NT2/D1 (cell line): ENCODE measurements at regions not wholly inside any gene's neighbourhood (a gene's known extent, or its start where the extent isn't known, plus 50 kb on each side); places are given as distances from the start of the nearest gene placed in this dataset.
A peak's percentile ranks its signal among the peaks of the same experiment; 100 is the strongest.

Source experiments
- DNase-seq: peaks from one replicate; pipeline ENCODE4 v3.0.0-alpha.2; 2011; ENCODE audit warnings: low read depth, low spot score
- H3K27me3 ChIP-seq: 2 replicates; pipeline ENCODE4 v1.6.0; 2011; ENCODE audit warnings: mild to moderate bottlenecking; ENCODE audit not compliant: insufficient read length, insufficient read depth
- H3K36me3 ChIP-seq: 2 replicates; pipeline ENCODE4 v1.6.1; 2011; ENCODE audit warnings: mild to moderate bottlenecking, low read length, mixed read lengths; ENCODE audit not compliant: insufficient read depth, insufficient read length
- H3K4me1 ChIP-seq: 2 replicates; pipeline ENCODE4 v1.5.1; 2011; ENCODE audit not compliant: insufficient read depth, insufficient read length
- H3K4me3 ChIP-seq: 2 replicates; pipeline ENCODE4 v1.5.1; 2011; ENCODE audit warnings: low read depth; ENCODE audit not compliant: insufficient read length
- H3K9ac ChIP-seq: 2 replicates; pipeline ENCODE4 v1.6.0; 2011; ENCODE audit warnings: low read depth; ENCODE audit not compliant: insufficient read length
- H3K9me3 ChIP-seq: 2 replicates; pipeline ENCODE4 v1.5.1; 2011; ENCODE audit warnings: mild to moderate bottlenecking, low read length; ENCODE audit not compliant: insufficient read depth
- SUZ12 ChIP-seq: IDR thresholded peaks from 2 replicates; pipeline ENCODE4 v1.6.1; 2011; ENCODE audit not compliant: insufficient read length, insufficient read depth; ENCODE audit errors: extremely low read depth
- YY1 ChIP-seq: IDR thresholded peaks from 2 replicates; pipeline ENCODE4 v1.6.1; 2011; ENCODE audit not compliant: insufficient read length, insufficient read depth
- ZNF274 ChIP-seq: IDR thresholded peaks from 2 replicates; pipeline ENCODE4 v1.6.1; 2011; ENCODE audit warnings: mild to moderate bottlenecking, low read depth, low read length

- Histone ChIP-seq H3K4me3 (no peak overlapping the region), H3K4me1 (no peaks in the 10 kb centered on the region), H3K9ac (no peak overlapping the region), H3K9me3 (no peaks in the 10 kb centered on the region), H3K27me3 (no peaks in the 10 kb centered on the region), H3K36me3 (no peaks in the 10 kb centered on the region)
- no peak for TF ChIP-seq YY1
- DNase-seq = no peak
Observed at GRCh38 chr13:108419768-108420167, 150.2 kb downstream of the TNFSF13B start.

GRCh38 chr13:108425056-108425455 lies 155.5 kb downstream of the TNFSF13B start:
- TF ChIP-seq SUZ12 (no peak), YY1 (no peak), ZNF274 (no peak)
- H3K27me3 ChIP-seq = peaks cover 11% of the 10 kb centered on the region
- H3K4me1 ChIP-seq = no peaks in the 10 kb centered on the region
- H3K4me3 ChIP-seq = no peak overlapping the region
- no peak overlapping the region for H3K9ac ChIP-seq
- no peaks in the 10 kb centered on the region for H3K36me3 ChIP-seq
- DNase-seq = no peak
- H3K9me3 ChIP-seq = no peaks in the 10 kb centered on the region

GRCh38 chr13:108426893-108427292 lies 157.4 kb downstream of the TNFSF13B start:
- DNase-seq = peak; percentile 3
- no peak for TF ChIP-seq YY1
- TF ChIP-seq ZNF274 = no peak
- no peak for TF ChIP-seq SUZ12

GRCh38 chr13:108427355-108427754 lies 157.8 kb downstream of the TNFSF13B start:
- H3K9ac ChIP-seq = no peak overlapping the region
- H3K36me3 ChIP-seq = no peaks in the 10 kb centered on the region
- H3K4me1 ChIP-seq = no peaks in the 10 kb centered on the region
- H3K4me3 ChIP-seq = no peak overlapping the region
- peaks cover 11% of the 10 kb centered on the region for H3K27me3 ChIP-seq
- TF ChIP-seq YY1 = no peak
- TF ChIP-seq ZNF274 = no peak
- no peak for TF ChIP-seq SUZ12
- H3K9me3 ChIP-seq = no peaks in the 10 kb centered on the region
- DNase-seq = no peak

More at GRCh38 chr13:108426893-108427292, 157.4 kb downstream of the TNFSF13B start:
- Histone ChIP-seq H3K4me1 (no peaks in the 10 kb centered on the region), H3K9me3 (no peaks in the 10 kb centered on the region), H3K36me3 (no peaks in the 10 kb centered on the region), H3K4me3 (no peak overlapping the region), H3K9ac (no peak overlapping the region), H3K27me3 (peaks cover 11% of the 10 kb centered on the region)

DNA sequence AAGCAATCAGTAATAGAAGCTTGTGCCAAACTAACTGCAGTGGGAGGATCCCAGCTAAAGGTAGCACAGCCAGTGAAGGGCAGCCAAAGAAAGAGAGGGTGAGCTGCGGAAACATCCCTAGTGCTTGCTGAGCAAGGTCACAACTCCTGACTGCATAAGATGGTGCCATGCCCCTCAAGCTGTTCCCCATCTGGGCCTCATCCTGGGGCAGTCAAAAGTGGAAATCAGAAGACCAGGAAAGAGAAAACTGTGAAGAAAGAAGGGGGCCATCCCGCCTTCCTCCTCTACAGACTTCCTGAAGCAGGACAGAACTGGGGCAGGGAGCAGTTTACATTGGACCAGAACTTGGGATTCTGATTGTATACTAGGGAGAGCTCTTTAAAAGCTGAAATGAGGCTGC lies 159.2 kb downstream of the TNFSF13B start:
- H3K36me3 ChIP-seq = no peaks in the 10 kb centered on the region
- TF ChIP-seq YY1 (no peak), ZNF274 (no peak)
- H3K27me3 ChIP-seq = peaks cover 11% of the 10 kb centered on the region
- H3K9ac ChIP-seq = no peak overlapping the region
- H3K4me1 ChIP-seq = no peaks in the 10 kb centered on the region
- H3K4me3 ChIP-seq = no peak overlapping the region
- no peak for DNase-seq
- H3K9me3 ChIP-seq = no peaks in the 10 kb centered on the region

DNA sequence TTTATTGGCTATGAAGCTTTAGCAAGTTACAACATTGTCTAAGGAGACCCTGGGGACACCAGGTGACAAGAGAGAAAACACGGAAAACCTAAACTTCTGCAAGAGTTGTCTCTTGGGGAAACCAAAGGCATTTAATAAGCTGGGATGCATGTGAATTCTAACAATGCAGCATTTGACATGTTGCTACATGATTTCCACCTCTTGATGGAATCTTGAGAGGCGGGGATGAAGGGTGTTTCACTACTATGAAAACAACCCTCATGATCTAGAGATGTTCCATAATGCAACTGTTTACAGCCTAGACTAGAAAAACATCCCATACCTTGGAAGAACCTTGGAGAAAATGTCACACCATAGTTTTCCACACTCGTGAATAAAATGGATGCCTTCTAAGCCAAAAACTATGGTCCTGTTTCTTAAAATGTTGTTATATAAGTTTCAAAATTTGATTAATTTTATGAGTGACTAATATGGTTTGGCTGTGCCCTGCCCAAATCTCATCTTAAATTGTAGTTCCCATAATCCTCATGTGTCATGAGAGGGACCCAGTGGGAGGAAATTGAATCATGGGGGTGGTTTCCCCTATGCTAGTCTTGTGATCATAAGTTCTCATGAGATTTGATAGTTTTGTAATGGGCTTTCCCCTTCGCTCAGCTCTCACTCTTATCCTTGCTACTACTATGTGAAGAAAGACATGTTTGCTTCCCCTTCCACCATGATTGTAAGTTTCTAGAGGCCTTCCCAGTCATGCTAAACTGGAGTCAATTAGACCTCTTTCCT lies 164.6 kb downstream of the TNFSF13B start:
- Histone ChIP-seq H3K9me3 (no peaks in the 10 kb centered on the region), H3K4me3 (no peak overlapping the region)

GRCh38 chr13:108435393-108436149 lies 166.1 kb downstream of the TNFSF13B start:
- Histone ChIP-seq H3K9ac (no peak overlapping the region), H3K4me3 (no peak overlapping the region), H3K27me3 (no peaks in the 10 kb centered on the region), H3K4me1 (no peaks in the 10 kb centered on the region), H3K9me3 (no peaks in the 10 kb centered on the region), H3K36me3 (no peaks in the 10 kb centered on the region)
- DNase-seq = no peak
- no peak for TF ChIP-seq SUZ12
- TF ChIP-seq ZNF274 = no peak
- TF ChIP-seq YY1 = no peak

More for the DNA sequence above, 164.6 kb downstream of the TNFSF13B start:
- Histone ChIP-seq H3K9ac (no peak overlapping the region), H3K27me3 (peaks cover 3% of the 10 kb centered on the region), H3K4me1 (no peaks in the 10 kb centered on the region), H3K36me3 (no peaks in the 10 kb centered on the region)
- TF ChIP-seq SUZ12 = no peak
- no peak for DNase-seq
